Endothelial cell of umbilical vein (primary cell): ENCODE measurements at regions not wholly inside any gene's neighbourhood (a gene's known extent, or its start where the extent isn't known, plus 50 kb on each side); places are given as distances from the start of the nearest gene placed in this dataset.

Experiments used
- BruUV-seq: library from RNA; stranded (reverse); fragments of 400-500 nt; replicated peaks from 2 replicates; lab custom pipeline; 2021; lab: Mats Ljungman, UMichigan
- CTCF ChIA-PET: fragments of 300-600, 350-600 bp; sonication (Branson Sonifier 250); formaldehyde crosslinking; loops from one replicate; lab custom pipeline; 2021; ENCODE audit warnings: antibody characterized with exemption, inconsistent platforms; lab: Charles Lee
- POLR2A ChIA-PET: fragments of 300-600, 350-600 bp; sonication (Branson Sonifier 250); formaldehyde crosslinking; loops from one replicate; lab custom pipeline; 2021; ENCODE audit warnings: antibody characterized with exemption, inconsistent platforms; lab: Charles Lee
- DNase-seq: peaks from one replicate; pipeline ENCODE4 v3.0.0-alpha.2; 2011; ENCODE audit warnings: low read depth, low spot score
- FAIRE-seq: peaks from 2 replicates; lab custom pipeline; 2011; peaks lifted over from hg19 to GRCh38; lab: Jason Lieb, UNC
- H2AFZ ChIP-seq: 2 replicates; pipeline ENCODE4 v1.6.0; 2012; ENCODE audit warnings: low read depth, low read length, control low read depth, inconsistent platforms
- H3K27ac ChIP-seq: 2 replicates; pipeline ENCODE4 v1.5.1; 2011; ENCODE audit warnings: low read depth, mild to moderate bottlenecking, control low read depth, low read length, moderate library complexity; ENCODE audit not compliant: insufficient read depth
- H3K27me3 ChIP-seq, 2 experiments: 2 replicates each; pipeline versions ENCODE4 v1.6.0 to v1.6.1; 2011; ENCODE audit warnings: low read length in 2 of 2, mixed read lengths in 1 of 2; ENCODE audit not compliant: control insufficient read depth in 2 of 2, insufficient read depth in 2 of 2
- H3K36me3 ChIP-seq, 2 experiments: 2 replicates in 1 of 2; 3 replicates in 1 of 2; pipeline ENCODE4 v1.5.1; 2011; ENCODE audit warnings: low read length in 2 of 2, mild to moderate bottlenecking in 1 of 2, moderate library complexity in 1 of 2; ENCODE audit not compliant: control insufficient read depth in 2 of 2, insufficient read depth in 2 of 2; ENCODE audit errors: extremely low read depth in 1 of 2
- H3K4me1 ChIP-seq: 3 replicates; pipeline ENCODE4 v1.5.1; 2011; ENCODE audit warnings: mild to moderate bottlenecking, low read length; ENCODE audit not compliant: control insufficient read depth, insufficient read depth; ENCODE audit errors: extremely low read depth
- H3K4me2 ChIP-seq: 2 replicates; pipeline ENCODE4 v1.6.1; 2011; ENCODE audit warnings: low read length, control low read depth, mixed read lengths; ENCODE audit not compliant: insufficient read depth
- H3K4me3 ChIP-seq, 3 experiments: fragments of 200-600 bp in 1 of 3; sonication (generic), shearing (Covaris generic) in 1 of 3; replicated peaks in 1 of 3; 2 replicates each; pipeline ENCODE4 v1.5.1; 2011 to 2016; ENCODE audit warnings: control low read depth in 3 of 3, low read length in 3 of 3, mild to moderate bottlenecking in 2 of 3, inconsistent platforms in 1 of 3, low read depth in 1 of 3, moderate library complexity in 1 of 3; ENCODE audit not compliant: insufficient read depth in 1 of 3
- H3K79me2 ChIP-seq: 2 replicates; pipeline ENCODE4 v1.6.0; 2012; ENCODE audit warnings: low read length, inconsistent platforms; ENCODE audit not compliant: control insufficient read depth, insufficient read depth
- H3K9ac ChIP-seq: replicated peaks from 2 replicates; pipeline ENCODE3; 2011; ENCODE audit warnings: low read length, control low read depth; ENCODE audit not compliant: insufficient read depth; ENCODE audit errors: extremely low read depth
- H3K9me1 ChIP-seq: replicated peaks from 3 replicates; pipeline ENCODE4 v1.6.0; 2011; ENCODE audit warnings: mild to moderate bottlenecking, low read length; ENCODE audit not compliant: control insufficient read depth, insufficient read depth; ENCODE audit errors: extremely low read depth
- H3K9me3 ChIP-seq: replicated peaks from 2 replicates; pipeline ENCODE4 v1.5.1; 2012; ENCODE audit warnings: low read length, inconsistent platforms; ENCODE audit not compliant: control insufficient read depth, insufficient read depth
- H4K20me1 ChIP-seq: replicated peaks from 2 replicates; pipeline ENCODE3; 2011; ENCODE audit warnings: mild to moderate bottlenecking, low read length; ENCODE audit not compliant: control insufficient read depth, insufficient read depth; ENCODE audit errors: extremely low read depth
- EZH2 ChIP-seq: IDR thresholded peaks from 2 replicates; pipeline ENCODE4 v1.6.1; 2012; ENCODE audit warnings: borderline replicate concordance, low read depth, mild to moderate bottlenecking, moderate library complexity, low read length, inconsistent platforms; ENCODE audit not compliant: severe bottlenecking
- FOS ChIP-seq: IDR thresholded peaks from 2 replicates; pipeline ENCODE4 v1.6.1; 2011; ENCODE audit warnings: mild to moderate bottlenecking, low read length, moderate library complexity, borderline replicate concordance; ENCODE audit not compliant: insufficient read depth
- GATA2 ChIP-seq: IDR thresholded peaks from 2 replicates; pipeline ENCODE4 v1.7.0; 2011; ENCODE audit warnings: low read depth, mild to moderate bottlenecking, moderate library complexity, mixed read lengths, low read length; ENCODE audit not compliant: insufficient read length, insufficient read depth
- JUN ChIP-seq: IDR thresholded peaks from 2 replicates; pipeline ENCODE4 v1.6.1; 2011; ENCODE audit warnings: borderline replicate concordance, low read depth; ENCODE audit not compliant: insufficient read length, insufficient read depth
- MYC ChIP-seq: IDR thresholded peaks from one replicate; pipeline ENCODE4 v1.6.1; 2011; ENCODE audit warnings: mild to moderate bottlenecking, low read depth, low read length
- POLR2A ChIP-seq: IDR thresholded peaks from 2 replicates; pipeline ENCODE4 v1.6.1; 2012; ENCODE audit warnings: low read depth, mild to moderate bottlenecking, control low read depth, low read length
- POLR2AphosphoS5 ChIP-seq: IDR thresholded peaks from 2 replicates; pipeline ENCODE4 v1.6.1; 2012; ENCODE audit warnings: low read depth, mild to moderate bottlenecking, control low read depth, low read length, moderate library complexity; ENCODE audit not compliant: insufficient read depth
- dilution Hi-C: fragments of 300-500 bp; cut with MboI; formaldehyde crosslinking; loops from one replicate; pipeline ENCODE4 v1.15.0; 2019; ENCODE audit warnings: low sequenced_read_pairs; ENCODE audit not compliant: extremely low pct_ligation_motif_present
- intact Hi-C: fragments of 100-400 bp; cut with micrococcal nuclease; formaldehyde crosslinking; loops from one replicate; pipeline ENCODE4 v1.10.0; 2022
- TF ChIP-seq, protein P1 (sequence below), 2 donors: IDR thresholded peaks; 1 replicate in 1 of 2; 2 replicates in 1 of 2; pipeline ENCODE4 v1.5.1; 2011; ENCODE audit warnings: low read length in 2 of 2, mild to moderate bottlenecking in 2 of 2, moderate library complexity in 2 of 2, control low read depth in 1 of 2, inconsistent platforms in 1 of 2, low read depth in 1 of 2; ENCODE audit not compliant: insufficient read depth in 1 of 2; ENCODE audit errors: extremely low read depth in 1 of 2
- TF ChIP-seq, protein P2 (sequence below): IDR thresholded peaks from 2 replicates; pipeline ENCODE4 v1.6.1; 2011; ENCODE audit not compliant: insufficient read depth, insufficient read length

DNA sequence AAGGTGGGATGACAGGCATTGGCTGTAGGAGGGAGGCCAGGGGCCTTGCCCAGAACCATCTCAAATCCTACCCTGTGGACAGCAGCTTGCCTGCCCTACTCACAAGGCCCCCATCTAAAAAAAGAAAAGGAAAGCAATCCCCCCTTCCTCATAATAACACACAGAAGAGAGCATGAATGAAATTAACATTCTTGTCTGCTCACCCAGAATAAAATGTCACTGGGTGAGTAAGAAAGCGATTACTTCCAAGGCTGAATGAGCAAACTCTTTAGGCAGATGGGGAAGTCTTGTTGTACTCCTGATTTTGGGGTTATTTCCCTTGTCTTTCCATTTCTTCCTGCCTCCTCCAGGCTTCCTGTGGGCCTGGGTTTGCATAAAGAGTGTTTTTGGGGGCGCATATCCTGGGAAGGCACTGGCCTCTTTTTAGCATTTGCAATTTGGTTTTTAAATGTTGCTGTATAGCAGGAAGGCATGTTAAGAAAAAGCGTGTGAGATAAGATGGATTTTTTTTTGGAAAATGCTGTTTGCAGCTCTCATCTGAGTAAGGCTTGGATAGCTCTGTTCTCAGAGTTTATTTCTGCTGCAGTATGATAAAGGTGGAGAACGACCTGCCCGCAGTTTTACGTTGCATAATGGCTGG, 248.3 kb upstream of the GATB start:
- Histone ChIP-seq H2AFZ (no peak overlapping the region), H3K4me2 (no peak overlapping the region), H4K20me1 (no peaks in the 10 kb centered on the region), H3K27me3 (peaks cover 0 to 8% of the 10 kb centered on the region in 2 experiments), H3K9me3 (no peaks in the 10 kb centered on the region), H3K79me2 (no peaks in the 10 kb centered on the region), H3K9me1 (no peaks in the 10 kb centered on the region), H3K4me3 (no peak overlapping the region), H3K27ac (no peak overlapping the region), H3K36me3 (no peaks in the 10 kb centered on the region), H3K4me1 (no peaks in the 10 kb centered on the region), H3K9ac (no peak overlapping the region)
- dilution Hi-C loops = no loop called here
- DNase-seq (no peak), FAIRE-seq (no peak)
- intact Hi-C loops = no loop called here
- BruUV-seq = no TSS peak
- ChIA-PET CTCF (interaction anchor here (1.3 kb wide), 1 partner anchor 12 kb away, joined by 3 read pairs; no protein-coding TSS in a partner anchor), POLR2A (no interaction called here)
- TF ChIP-seq, protein P1, sequence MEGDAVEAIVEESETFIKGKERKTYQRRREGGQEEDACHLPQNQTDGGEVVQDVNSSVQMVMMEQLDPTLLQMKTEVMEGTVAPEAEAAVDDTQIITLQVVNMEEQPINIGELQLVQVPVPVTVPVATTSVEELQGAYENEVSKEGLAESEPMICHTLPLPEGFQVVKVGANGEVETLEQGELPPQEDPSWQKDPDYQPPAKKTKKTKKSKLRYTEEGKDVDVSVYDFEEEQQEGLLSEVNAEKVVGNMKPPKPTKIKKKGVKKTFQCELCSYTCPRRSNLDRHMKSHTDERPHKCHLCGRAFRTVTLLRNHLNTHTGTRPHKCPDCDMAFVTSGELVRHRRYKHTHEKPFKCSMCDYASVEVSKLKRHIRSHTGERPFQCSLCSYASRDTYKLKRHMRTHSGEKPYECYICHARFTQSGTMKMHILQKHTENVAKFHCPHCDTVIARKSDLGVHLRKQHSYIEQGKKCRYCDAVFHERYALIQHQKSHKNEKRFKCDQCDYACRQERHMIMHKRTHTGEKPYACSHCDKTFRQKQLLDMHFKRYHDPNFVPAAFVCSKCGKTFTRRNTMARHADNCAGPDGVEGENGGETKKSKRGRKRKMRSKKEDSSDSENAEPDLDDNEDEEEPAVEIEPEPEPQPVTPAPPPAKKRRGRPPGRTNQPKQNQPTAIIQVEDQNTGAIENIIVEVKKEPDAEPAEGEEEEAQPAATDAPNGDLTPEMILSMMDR (IDR thresholded peaks at IDR 0.05; ENCODE audit: extremely low read depth in 1 of 2, insufficient read depth in 1 of 2, low read depth in 1 of 2, low read length in 2 of 2) = no peak
- no peak for TF ChIP-seq EZH2
- no peak for TF ChIP-seq GATA2
- no peak for TF ChIP-seq FOS
- no peak for TF ChIP-seq JUN
- TF ChIP-seq, protein P2, sequence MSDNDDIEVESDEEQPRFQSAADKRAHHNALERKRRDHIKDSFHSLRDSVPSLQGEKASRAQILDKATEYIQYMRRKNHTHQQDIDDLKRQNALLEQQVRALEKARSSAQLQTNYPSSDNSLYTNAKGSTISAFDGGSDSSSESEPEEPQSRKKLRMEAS = no peak
- TF ChIP-seq MYC = no peak
- TF ChIP-seq POLR2A = no peak
- TF ChIP-seq POLR2AphosphoS5 = no peak
